Erythroblast (primary cell): ENCODE measurements at regions not wholly inside any gene's neighbourhood (a gene's known extent, or its start where the extent isn't known, plus 50 kb on each side); places are given as distances from the start of the nearest gene placed in this dataset.

Experiments used
- GATA1 ChIP-seq: IDR thresholded peaks from 2 replicates; pipeline ENCODE4 v1.6.1; 2011; ENCODE audit warnings: low read depth, mild to moderate bottlenecking, control low read depth, low read length, moderate library complexity
- POLR2A ChIP-seq: IDR thresholded peaks from 2 replicates; pipeline ENCODE4 v1.6.1; 2011; ENCODE audit warnings: mild to moderate bottlenecking, low read length

DNA sequence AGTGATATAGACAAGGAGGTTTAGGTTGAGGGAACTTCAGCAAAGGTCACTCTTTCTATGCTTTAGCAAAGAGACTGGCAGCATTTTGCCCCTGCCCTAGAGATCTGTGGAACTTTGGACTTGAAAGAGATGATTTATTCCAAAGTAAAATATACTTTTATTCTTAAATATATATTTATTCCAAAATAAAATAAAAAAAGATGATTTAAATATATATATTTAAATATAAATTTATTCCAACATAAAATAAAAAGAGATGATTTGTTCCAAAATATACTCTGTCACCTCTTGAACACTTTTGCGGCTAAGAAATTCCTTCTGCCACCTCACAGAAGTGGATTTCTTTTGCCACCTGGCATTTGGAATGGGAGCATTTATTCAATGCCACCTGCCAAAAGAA lies 521.3 kb upstream of the CHORDC1 start:
- TF ChIP-seq POLR2A (no peak), GATA1 (no peak)
